Mucosa of rectum (tissue), 2 donors: ENCODE measurements at regions not wholly inside any gene's neighbourhood (a gene's known extent, or its start where the extent isn't known, plus 50 kb on each side); places are given as distances from the start of the nearest gene placed in this dataset.

Experiments
- H3K27ac ChIP-seq, 2 donors: one replicate each; pipeline ENCODE4 v1.7.0; 2013; ENCODE audit warnings: inconsistent platforms in 2 of 2, low read depth in 2 of 2, low read length in 2 of 2
- H3K27me3 ChIP-seq, 2 donors: one replicate each; pipeline ENCODE4 v1.7.0; 2013; ENCODE audit warnings: low read length in 2 of 2; ENCODE audit not compliant: control insufficient read depth in 2 of 2, insufficient read depth in 2 of 2
- H3K36me3 ChIP-seq, 2 donors: one replicate each; pipeline ENCODE4 v1.7.0; 2013; ENCODE audit warnings: low read length in 2 of 2; ENCODE audit not compliant: control insufficient read depth in 2 of 2, insufficient read depth in 2 of 2
- H3K4me1 ChIP-seq, 2 donors: one replicate each; pipeline ENCODE4 v1.7.0; 2013; ENCODE audit warnings: low read length in 2 of 2, mild to moderate bottlenecking in 1 of 2; ENCODE audit not compliant: control insufficient read depth in 2 of 2, insufficient read depth in 2 of 2
- H3K4me3 ChIP-seq, 2 donors: one replicate each; pipeline ENCODE4 v1.7.0; 2013; ENCODE audit warnings: low read length in 2 of 2
- H3K9ac ChIP-seq, 2 donors: one replicate each; pipeline ENCODE4 v1.7.0; 2013; ENCODE audit warnings: low read length in 2 of 2, low read depth in 1 of 2, mild to moderate bottlenecking in 1 of 2
- H3K9me3 ChIP-seq, 2 donors: one replicate each; pipeline ENCODE4 v1.7.0; 2013; ENCODE audit warnings: low read length in 2 of 2; ENCODE audit not compliant: control insufficient read depth in 2 of 2
- donor health status: healthy.
- donor health status: Normal muscosa, but diverticular disease.

DNA sequence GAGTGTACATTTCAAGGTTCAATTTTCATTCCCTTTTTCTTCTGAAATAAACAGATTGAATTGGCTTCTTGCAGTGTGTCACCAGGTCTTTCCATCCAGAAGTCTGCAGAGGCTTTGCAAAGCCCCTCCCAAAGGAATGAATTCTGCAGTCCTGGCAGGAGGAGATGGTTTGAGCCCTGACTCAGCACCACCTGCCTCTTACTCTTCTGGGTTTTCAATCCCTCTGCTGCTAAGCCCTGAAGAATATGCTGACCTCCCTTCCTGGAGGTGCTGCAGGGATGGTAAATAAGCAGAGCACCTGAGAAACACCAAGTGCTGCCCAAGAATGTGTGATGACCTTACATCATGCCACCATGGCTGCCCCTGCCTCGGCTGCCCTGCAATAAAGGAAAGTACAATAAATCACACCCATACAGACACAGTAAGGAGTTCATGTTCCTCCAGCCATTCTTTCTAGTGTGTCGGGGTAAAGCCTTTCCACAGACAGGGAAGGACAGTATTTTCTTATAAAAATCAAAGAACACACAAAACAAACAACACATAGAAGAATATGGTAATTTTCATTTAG, 209.2 kb downstream of the ZNF326 start:
- Histone ChIP-seq H3K4me1 (peaks cover 0 to 9% of the 10 kb centered on the region in 2 donors), H3K9ac (no peak overlapping the region), H3K36me3 (no peaks in the 10 kb centered on the region), H3K27ac (no peak overlapping the region), H3K9me3 (no peaks in the 10 kb centered on the region), H3K27me3 (no peaks in the 10 kb centered on the region), H3K4me3 (no peak overlapping the region)

DNA sequence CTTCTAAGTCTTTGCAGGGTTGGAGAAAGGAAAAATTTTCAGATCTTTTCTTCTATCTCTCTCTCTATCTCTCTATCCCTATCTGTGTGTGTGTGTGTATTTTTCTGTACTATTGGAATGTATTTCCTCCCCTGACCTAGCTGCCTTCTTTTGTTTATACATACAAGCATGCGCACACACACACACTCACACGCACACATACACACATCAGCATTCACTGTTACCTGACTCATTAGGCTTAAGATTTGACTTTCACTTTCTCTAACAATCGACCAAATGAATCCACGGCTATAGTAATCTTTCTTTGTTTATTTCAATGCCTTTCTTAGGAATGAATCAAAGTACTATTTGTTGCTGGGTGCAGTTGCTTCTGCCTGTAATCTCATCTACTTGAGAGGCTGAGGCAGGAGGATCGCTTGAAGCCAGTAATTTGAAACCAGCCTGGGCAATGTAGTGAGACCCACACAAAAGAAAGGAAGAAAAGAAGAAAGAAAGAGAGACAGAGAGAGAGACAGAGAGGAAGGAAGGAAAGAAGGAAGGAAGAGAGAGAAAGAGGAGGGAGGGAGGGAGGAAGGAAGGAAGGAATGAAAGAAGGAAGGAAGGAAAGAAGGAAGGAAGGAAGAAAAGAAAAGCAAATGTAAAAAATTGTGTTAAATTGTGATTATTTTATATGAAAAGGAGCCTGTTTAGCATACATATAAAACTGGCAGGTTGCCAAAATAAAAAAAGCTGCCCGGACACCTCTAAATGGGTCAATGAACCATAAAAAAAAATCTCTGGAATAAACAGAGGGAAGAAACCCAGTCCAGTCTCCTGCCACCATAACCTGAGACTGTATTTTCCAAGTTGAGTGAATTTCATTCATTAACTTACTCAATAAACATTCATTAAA, 206.8 kb downstream of the ZNF326 start:
- peaks cover 0 to 17% of the 10 kb centered on the region in 2 donors for H3K4me1 ChIP-seq
- no peak overlapping the region for H3K9ac ChIP-seq
- H3K36me3 ChIP-seq = no peaks in the 10 kb centered on the region
- H3K9me3 ChIP-seq = no peaks in the 10 kb centered on the region
- peak overlapping the region in 1 of 2 donors; percentile 34 for H3K27ac ChIP-seq
- no peaks in the 10 kb centered on the region for H3K27me3 ChIP-seq
- peak overlapping the region; percentile 51 to 55 for H3K4me3 ChIP-seq

GRCh38 chr1:90200646-90201205, 205.8 kb downstream of the ZNF326 start:
- Histone ChIP-seq H3K27me3 (no peaks in the 10 kb centered on the region), H3K36me3 (no peaks in the 10 kb centered on the region), H3K9me3 (no peaks in the 10 kb centered on the region), H3K4me3 (no peak overlapping the region), H3K27ac (no peak overlapping the region), H3K9ac (no peak overlapping the region), H3K4me1 (peaks cover 0 to 17% of the 10 kb centered on the region in 2 donors)

- Histone ChIP-seq H3K36me3 (no peaks in the 10 kb centered on the region), H3K4me1 (peaks cover 0 to 17% of the 10 kb centered on the region in 2 donors), H3K9me3 (no peaks in the 10 kb centered on the region), H3K27ac (no peak overlapping the region), H3K4me3 (no peak overlapping the region), H3K9ac (no peak overlapping the region), H3K27me3 (no peaks in the 10 kb centered on the region)
Measured at GRCh38 chr1:90198616-90199332, 203.9 kb downstream of the ZNF326 start.

GRCh38 chr1:90193116-90193515, 198.2 kb downstream of the ZNF326 start:
- no peak overlapping the region for H3K27ac ChIP-seq
- no peak overlapping the region for H3K9ac ChIP-seq
- no peaks in the 10 kb centered on the region for H3K36me3 ChIP-seq
- H3K4me1 ChIP-seq = peaks cover 0 to 2% of the 10 kb centered on the region in 2 donors
- no peaks in the 10 kb centered on the region for H3K9me3 ChIP-seq
- no peaks in the 10 kb centered on the region for H3K27me3 ChIP-seq
- H3K4me3 ChIP-seq = no peak overlapping the region

- Histone ChIP-seq H3K4me1 (peaks cover 0 to 2% of the 10 kb centered on the region in 2 donors), H3K9ac (no peak overlapping the region), H3K4me3 (no peak overlapping the region), H3K36me3 (no peaks in the 10 kb centered on the region), H3K27me3 (no peaks in the 10 kb centered on the region), H3K27ac (no peak overlapping the region), H3K9me3 (no peaks in the 10 kb centered on the region)
Measured at GRCh38 chr1:90192408-90192807, 197.5 kb downstream of the ZNF326 start.

DNA sequence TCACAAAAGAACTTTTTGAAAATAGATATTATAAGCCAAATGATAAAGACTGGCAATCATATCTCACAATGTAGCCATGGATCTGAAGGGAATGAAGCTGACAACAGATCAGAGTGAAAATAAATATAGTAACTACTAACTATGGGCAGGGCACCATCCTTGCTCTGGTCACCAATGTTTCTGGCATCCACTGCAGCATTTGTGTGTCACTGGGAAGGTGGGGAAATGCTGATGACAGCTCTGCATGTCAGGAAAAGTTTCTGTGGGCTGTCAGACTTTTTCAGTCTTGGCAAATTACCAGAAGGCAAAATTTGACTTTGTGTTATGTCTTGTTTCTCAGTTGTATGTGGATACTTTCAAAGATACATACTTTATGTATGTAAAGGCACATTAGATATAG, 195.6 kb downstream of the ZNF326 start:
- no peaks in the 10 kb centered on the region for H3K27me3 ChIP-seq
- H3K9ac ChIP-seq = no peak overlapping the region
- peaks cover 0 to 2% of the 10 kb centered on the region in 2 donors for H3K4me1 ChIP-seq
- H3K4me3 ChIP-seq = no peak overlapping the region
- no peak overlapping the region for H3K27ac ChIP-seq
- H3K9me3 ChIP-seq = no peaks in the 10 kb centered on the region
- H3K36me3 ChIP-seq = no peaks in the 10 kb centered on the region

GRCh38 chr1:90189889-90190288, 195.0 kb downstream of the ZNF326 start:
- Histone ChIP-seq H3K4me1 (peaks cover 0 to 2% of the 10 kb centered on the region in 2 donors), H3K27ac (no peak overlapping the region), H3K9ac (no peak overlapping the region), H3K36me3 (no peaks in the 10 kb centered on the region), H3K4me3 (no peak overlapping the region), H3K27me3 (no peaks in the 10 kb centered on the region), H3K9me3 (no peaks in the 10 kb centered on the region)

DNA sequence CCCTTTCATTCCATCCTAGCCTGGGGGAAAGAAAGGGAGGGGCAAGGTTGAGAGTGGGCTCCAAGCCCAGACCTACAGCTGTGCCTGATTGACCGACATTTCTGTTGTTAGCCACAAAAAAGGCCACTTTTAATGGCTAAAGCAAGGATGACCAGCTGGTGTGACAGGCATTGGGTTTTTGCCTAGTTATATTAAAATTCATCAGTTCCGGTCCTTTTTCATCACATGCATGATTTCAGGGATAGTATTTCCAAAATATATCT, 192.3 kb downstream of the ZNF326 start:
- no peak overlapping the region for H3K4me3 ChIP-seq

More for the DNA sequence above, 192.3 kb downstream of the ZNF326 start:
- Histone ChIP-seq H3K36me3 (no peaks in the 10 kb centered on the region), H3K27ac (no peak overlapping the region), H3K9me3 (no peaks in the 10 kb centered on the region), H3K9ac (no peak overlapping the region), H3K4me1 (no peaks in the 10 kb centered on the region), H3K27me3 (no peaks in the 10 kb centered on the region)
